ENCODE measurements at regions not wholly inside any gene's neighbourhood (a gene's known extent, or its start where the extent isn't known, plus 50 kb on each side); places are given as distances from the start of the nearest gene placed in this dataset.
A peak's percentile ranks its signal among the peaks of the same experiment; 100 is the strongest.

GRCh38 chr4:18388039-18388438 is 366.5 kb upstream of the LCORL start:
- no peak for DNase-seq (ENCODE audit: low spot score)

DNA sequence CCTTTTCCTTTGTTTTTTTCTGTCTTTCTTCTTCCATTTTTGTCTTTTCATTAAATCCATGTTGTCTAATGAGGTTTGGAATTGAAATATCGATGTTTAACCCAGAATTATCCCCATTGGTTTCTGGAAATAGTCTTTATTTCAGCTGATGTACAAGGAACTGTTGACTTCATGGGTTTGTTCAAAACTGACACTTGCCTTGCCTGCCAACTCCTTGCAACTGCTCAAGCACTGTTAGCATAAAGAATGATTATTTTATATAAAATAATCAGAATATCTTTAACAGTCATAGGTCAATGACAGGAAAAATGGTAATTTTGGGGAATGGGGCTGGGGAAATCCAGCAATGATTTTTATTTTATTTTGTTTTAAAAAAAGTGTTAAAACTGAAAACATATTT is 359.6 kb upstream of the LCORL start:
- DNase-seq (ENCODE audit: low spot score), result no peak

- DNase-seq (ENCODE audit: low spot score), result no peak
Measured at GRCh38 chr4:18369561-18369960, 348.0 kb upstream of the LCORL start.

- DNase-seq (ENCODE audit: low spot score), result peak; percentile 46
Measured at GRCh38 chr4:18366892-18367291, 345.3 kb upstream of the LCORL start.

- no peak for DNase-seq (ENCODE audit: low spot score)
Measured at GRCh38 chr4:18366136-18366535, 344.6 kb upstream of the LCORL start.

DNA sequence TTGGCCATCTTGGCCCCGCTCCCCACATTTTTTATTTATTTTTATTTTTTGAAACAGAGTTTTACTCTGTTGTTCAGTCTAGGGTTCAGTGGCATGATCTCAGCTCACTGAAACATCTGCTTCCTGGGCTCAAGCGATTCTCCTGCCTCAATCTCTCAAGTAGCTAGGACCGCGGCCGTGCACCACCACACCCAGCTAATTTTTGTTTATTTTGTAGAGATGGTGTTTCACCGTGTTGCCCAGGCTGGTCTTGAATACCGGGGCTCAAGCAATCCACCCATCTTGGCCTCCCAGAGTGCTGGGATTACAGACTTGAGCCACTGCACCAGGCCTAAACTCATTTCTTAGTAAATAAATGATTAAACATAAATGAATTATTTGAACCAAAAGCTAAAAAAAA is 322.0 kb upstream of the LCORL start:
- DNase-seq (ENCODE audit: low spot score), result no peak

DNA sequence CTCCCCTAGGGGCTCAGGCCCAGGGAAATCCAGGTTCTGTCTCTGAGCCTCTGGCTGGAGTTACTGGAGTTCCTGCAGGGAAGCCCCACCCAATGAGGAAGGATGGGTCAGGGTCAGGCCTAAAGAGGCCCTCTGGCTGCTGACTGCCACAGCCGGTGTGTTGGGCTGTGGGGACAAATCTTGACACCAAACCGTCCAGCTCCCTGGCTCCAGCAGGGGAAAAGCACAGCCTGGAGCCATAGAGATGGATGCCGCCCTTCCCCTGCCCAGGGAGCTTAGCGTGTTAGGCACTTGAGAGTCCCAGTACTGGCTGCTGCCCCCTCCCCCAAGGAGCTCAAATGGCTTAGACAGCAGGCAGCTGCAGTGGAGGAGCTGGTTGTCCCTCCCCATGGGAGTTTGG is 321.3 kb upstream of the LCORL start:
- DNase-seq (ENCODE audit: low spot score), result no peak

DNA sequence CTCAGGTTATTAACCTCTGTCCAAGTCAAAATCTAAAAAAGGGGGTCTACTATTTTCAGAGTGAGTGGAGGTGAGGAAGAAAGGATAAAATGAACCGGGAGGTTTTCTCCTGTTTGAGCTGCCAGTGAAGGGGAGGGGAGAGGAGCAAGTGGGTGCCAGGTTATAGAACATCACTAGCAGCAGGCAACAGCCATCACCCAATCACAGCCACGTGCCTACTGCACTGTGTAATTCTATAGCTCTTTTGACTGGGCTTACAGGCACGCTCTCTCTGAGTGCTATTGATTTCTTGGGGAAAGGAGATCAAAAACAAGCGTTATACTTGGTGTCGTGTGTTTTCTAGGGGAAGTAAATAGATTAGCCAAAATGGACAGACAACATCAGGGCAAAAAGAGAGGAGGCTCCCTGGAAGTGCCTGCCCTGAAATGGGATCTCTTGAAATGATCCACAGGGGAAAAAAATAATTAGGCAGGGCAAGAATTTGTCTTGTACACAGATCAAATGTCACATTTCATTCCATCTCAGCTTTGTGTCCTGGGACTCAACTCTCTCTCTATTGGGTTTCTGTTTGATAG is 300.5 kb upstream of the LCORL start:
- no peak for DNase-seq (ENCODE audit: low spot score)

- no peak for DNase-seq (ENCODE audit: low spot score)
Measured at GRCh38 chr4:18319431-18319830, 297.9 kb upstream of the LCORL start.

DNA sequence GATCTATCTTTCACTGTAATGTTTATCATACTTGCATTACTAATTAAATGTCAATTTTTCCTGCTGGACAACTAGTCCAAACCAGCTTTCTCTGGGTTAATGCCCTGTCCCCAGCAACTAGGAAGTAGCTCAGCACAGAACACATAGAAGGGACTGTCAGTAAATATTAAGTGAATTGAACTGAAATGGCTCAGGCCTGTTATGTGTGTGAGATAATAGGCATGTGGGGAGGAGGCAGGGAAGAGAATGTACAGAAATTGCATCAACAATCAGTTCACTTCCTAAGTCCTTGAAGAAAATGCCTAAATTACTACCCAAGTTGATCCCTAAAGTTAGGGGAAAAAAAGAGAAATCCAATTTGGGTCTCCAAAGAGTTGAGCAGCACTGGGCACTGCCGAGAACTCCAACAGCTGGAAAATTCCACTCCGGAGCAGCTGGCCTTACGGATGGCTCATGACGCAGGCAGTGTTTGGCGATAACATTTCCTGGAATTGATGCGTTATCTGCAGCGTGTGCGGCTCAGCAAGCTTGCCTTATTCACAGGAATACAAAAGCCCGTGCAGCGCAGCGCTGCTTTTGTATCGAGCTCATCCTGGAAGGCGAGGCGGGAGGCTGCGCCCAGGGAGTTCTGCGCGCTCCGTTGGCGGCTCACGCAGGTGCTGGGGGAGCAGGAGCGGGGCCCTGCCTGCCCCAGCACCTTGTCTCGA is 297.3 kb upstream of the LCORL start:
- peak; percentile 26 for DNase-seq (ENCODE audit: low spot score)

- no peak for DNase-seq (ENCODE audit: low spot score)
Measured at GRCh38 chr4:18314731-18315130, 293.2 kb upstream of the LCORL start.

DNA sequence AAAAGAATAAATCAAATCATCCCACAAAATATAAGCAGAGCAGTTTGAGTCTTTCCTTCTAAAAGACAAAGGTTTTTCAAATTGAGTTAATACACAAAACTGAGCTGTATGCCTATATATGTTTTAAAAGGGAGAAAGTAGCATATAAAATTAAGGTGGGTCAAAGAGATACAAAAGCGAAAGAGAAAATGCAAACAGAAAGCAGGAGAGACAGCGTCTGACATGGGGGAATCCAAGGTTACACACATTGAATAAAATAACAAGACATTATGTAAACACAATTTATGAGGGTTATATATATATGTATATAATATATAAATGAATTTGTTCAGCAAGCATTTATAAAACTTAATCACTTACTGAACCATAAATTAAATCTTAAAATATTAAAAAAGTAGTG is 276.1 kb upstream of the LCORL start:
- no peak for DNase-seq (ENCODE audit: low spot score)

GRCh38 chr4:18296411-18296810 is 274.9 kb upstream of the LCORL start:
- no peak for DNase-seq (ENCODE audit: low spot score)

GRCh38 chr4:18294846-18295245 is 273.3 kb upstream of the LCORL start:
- no peak for DNase-seq (ENCODE audit: low spot score)

GRCh38 chr4:18294021-18294420 is 272.5 kb upstream of the LCORL start:
- no peak for DNase-seq (ENCODE audit: low spot score)

- DNase-seq (ENCODE audit: low spot score), result no peak
Measured at GRCh38 chr4:18292411-18292810, 270.9 kb upstream of the LCORL start.

GRCh38 chr4:18291981-18292380 is 270.4 kb upstream of the LCORL start:
- no peak for DNase-seq (ENCODE audit: low spot score)

- DNase-seq (ENCODE audit: low spot score), result no peak
Measured at GRCh38 chr4:18291256-18291655, 269.7 kb upstream of the LCORL start.

DNA sequence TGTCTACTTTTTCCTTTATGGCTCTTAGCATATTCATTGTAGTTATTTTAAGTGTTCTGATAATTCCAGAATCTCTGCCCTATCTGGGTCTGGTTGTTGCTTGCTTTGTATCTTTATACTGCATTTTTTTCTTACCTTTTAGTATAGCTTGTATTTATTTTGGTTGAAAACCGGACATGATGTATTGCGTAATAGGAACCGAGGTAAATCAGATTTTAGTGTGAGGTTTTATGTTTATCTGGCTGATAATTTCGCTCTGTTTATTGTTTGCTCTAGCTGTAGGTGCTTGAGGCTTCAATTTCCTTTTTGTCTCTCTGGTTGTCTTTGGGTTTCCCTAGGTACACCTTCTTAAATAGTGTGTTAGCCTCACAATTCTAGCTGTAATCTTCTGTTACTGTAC is 263.8 kb upstream of the LCORL start:
- no peak for DNase-seq (ENCODE audit: low spot score)

GRCh38 chr4:18278244-18278643 is 256.7 kb upstream of the LCORL start:
- no peak for DNase-seq (ENCODE audit: low spot score)

DNA sequence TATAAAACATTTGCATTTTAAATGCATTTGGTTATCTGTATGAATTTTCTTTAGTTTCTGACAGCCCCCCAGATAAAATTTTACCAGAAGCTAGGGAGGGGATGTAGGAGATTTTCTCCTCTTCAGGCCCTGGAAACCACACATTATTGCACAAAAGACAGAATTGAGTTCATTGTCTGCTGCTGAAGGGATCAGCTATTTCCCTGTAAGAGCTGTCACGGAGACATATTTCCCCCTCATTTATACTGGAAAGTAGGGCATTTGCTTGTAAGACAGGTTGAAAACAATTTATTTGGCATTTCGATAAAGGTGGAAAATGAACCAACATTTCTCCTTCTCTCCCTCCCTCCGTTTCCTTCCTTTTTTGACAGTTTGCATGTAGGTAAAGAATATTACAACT is 241.3 kb upstream of the LCORL start:
- no peak for DNase-seq (ENCODE audit: low spot score)

DNA sequence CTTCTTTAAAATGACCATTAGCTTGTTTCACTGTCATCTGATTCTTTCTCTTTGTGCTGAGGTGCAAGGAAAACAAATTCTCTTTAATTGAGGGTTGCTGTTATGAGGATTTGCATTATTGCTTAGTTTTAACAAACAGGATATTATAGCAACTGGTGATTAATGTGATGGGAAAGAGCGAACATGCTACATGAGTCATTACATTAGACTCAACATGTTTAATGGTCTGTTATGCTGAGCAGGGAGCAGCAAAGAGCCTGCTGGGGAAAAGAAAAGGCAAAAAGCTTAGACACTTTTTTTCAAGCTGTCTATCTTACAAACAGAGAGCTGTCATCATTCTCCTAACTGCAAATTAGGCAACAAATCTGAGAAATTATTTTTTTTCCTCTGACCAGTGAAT is 230.5 kb upstream of the LCORL start:
- no peak for DNase-seq (ENCODE audit: low spot score)

DNA sequence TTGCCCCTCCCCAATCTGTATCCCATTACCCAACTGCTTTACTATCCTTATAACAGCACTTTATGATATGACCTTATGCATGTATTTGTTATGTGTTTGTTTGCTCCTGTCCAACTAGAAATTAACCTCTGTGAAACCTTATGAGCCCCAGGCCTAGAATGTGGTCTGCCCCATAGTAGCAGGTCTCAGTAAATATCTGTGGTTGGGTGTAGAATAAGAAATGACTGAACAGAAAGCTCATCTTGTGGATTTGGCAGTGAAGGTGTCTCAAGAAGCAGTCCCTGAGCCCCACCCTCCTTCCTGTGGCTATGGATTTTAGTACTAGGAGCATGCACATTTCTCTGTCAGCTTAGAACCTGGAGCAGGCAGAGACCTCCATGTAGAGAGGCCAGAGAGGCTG is 229.0 kb upstream of the LCORL start:
- no peak for DNase-seq (ENCODE audit: low spot score)

GRCh38 chr4:18248611-18249010 is 227.1 kb upstream of the LCORL start:
- DNase-seq (ENCODE audit: low spot score), result no peak
